GM12892 (cell line): ENCODE measurements at regions not wholly inside any gene's neighbourhood (a gene's known extent, or its start where the extent isn't known, plus 50 kb on each side); places are given as distances from the start of the nearest gene placed in this dataset.

Experiments
- POLR2AphosphoS5 ChIP-seq: IDR thresholded peaks from 2 replicates; pipeline ENCODE4 v1.6.1; 2011; ENCODE audit warnings: low read depth, low read length, control low read depth
- TAF1 ChIP-seq: IDR thresholded peaks from 2 replicates; pipeline ENCODE4 v1.6.1; 2011; ENCODE audit warnings: low read depth, mild to moderate bottlenecking, control low read depth, low read length, borderline replicate concordance

GRCh38 chr1:192512426-192513162 is 63.0 kb upstream of the RGS1 start:
- TF ChIP-seq POLR2AphosphoS5 (no peak), TAF1 (no peak)
